ENCODE measurements at regions not wholly inside any gene's neighbourhood (a gene's known extent, or its start where the extent isn't known, plus 50 kb on each side); places are given as distances from the start of the nearest gene placed in this dataset.

GRCh38 chr7:25391295-25391861 is 163.1 kb upstream of the NPVF start:
- peak; percentile 18 for DNase-seq (ENCODE audit: low spot score)
- TF ChIP-seq CTCF (IDR thresholded peaks at IDR 0.05; ENCODE audit: borderline replicate concordance, control extremely low read depth, extremely low read depth, insufficient read depth, missing control alignments): no peak
- in situ Hi-C loops (cut with MboI; ENCODE audit: low sequenced_read_pairs, unreplicated experiment): loop anchor here (25.0 kb wide), 1 partner anchor 446 kb away; no protein-coding TSS in a partner anchor

- in situ Hi-C loops (cut with MboI; ENCODE audit: low sequenced_read_pairs, unreplicated experiment): loop anchor here (25.0 kb wide), 1 partner anchor 445 kb away; no protein-coding TSS in a partner anchor
- TF ChIP-seq CTCF (IDR thresholded peaks at IDR 0.05; ENCODE audit: borderline replicate concordance, control extremely low read depth, extremely low read depth, insufficient read depth, missing control alignments): no peak
- DNase-seq (ENCODE audit: low spot score): no peak
Measured at GRCh38 chr7:25391961-25392587, 163.8 kb upstream of the NPVF start.

- in situ Hi-C loops (cut with MboI; ENCODE audit: low sequenced_read_pairs, unreplicated experiment): loop anchor here (25.0 kb wide), 1 partner anchor 445 kb away; no protein-coding TSS in a partner anchor
- DNase-seq (ENCODE audit: low spot score): no peak
- TF ChIP-seq CTCF (IDR thresholded peaks at IDR 0.05; ENCODE audit: borderline replicate concordance, control extremely low read depth, extremely low read depth, insufficient read depth, missing control alignments): no peak
Measured at GRCh38 chr7:25392588-25393338, 164.5 kb upstream of the NPVF start.

- in situ Hi-C loops (cut with MboI; ENCODE audit: low sequenced_read_pairs, unreplicated experiment): loop anchor here (25.0 kb wide), 1 partner anchor 441 kb away; no protein-coding TSS in a partner anchor
- no peak for TF ChIP-seq CTCF (IDR thresholded peaks at IDR 0.05; ENCODE audit: borderline replicate concordance, control extremely low read depth, extremely low read depth, insufficient read depth, missing control alignments)
- DNase-seq (ENCODE audit: low spot score): no peak
Measured at GRCh38 chr7:25395976-25396375, 167.7 kb upstream of the NPVF start.

- TF ChIP-seq CTCF (IDR thresholded peaks at IDR 0.05; ENCODE audit: borderline replicate concordance, control extremely low read depth, extremely low read depth, insufficient read depth, missing control alignments): no peak
- no peak for DNase-seq (ENCODE audit: low spot score)
- in situ Hi-C loops (cut with MboI; ENCODE audit: low sequenced_read_pairs, unreplicated experiment): loop anchor here (25.0 kb wide), 1 partner anchor 441 kb away; no protein-coding TSS in a partner anchor
Measured at GRCh38 chr7:25396668-25397067, 168.4 kb upstream of the NPVF start.

GRCh38 chr7:25398418-25398817 is 170.1 kb upstream of the NPVF start:
- no peak for TF ChIP-seq CTCF (IDR thresholded peaks at IDR 0.05; ENCODE audit: borderline replicate concordance, control extremely low read depth, extremely low read depth, insufficient read depth, missing control alignments)
- in situ Hi-C loops (cut with MboI; ENCODE audit: low sequenced_read_pairs, unreplicated experiment): loop anchor here (25.0 kb wide), 1 partner anchor 439 kb away; no protein-coding TSS in a partner anchor

More at GRCh38 chr7:25398418-25398817, 170.1 kb upstream of the NPVF start:
- no peak for DNase-seq (ENCODE audit: low spot score)
